ENCODE measurements at regions not wholly inside any gene's neighbourhood (a gene's known extent, or its start where the extent isn't known, plus 50 kb on each side); places are given as distances from the start of the nearest gene placed in this dataset.
"Not testable (repeated sequence)": the region's sequence is repeated elsewhere in the genome, so short reads cannot be mapped to it uniquely, and the experiment has no call there.

GRCh38 chr7:145781388-145781787 is 335.2 kb upstream of the CNTNAP2 start:
- H4K91ac ChIP-seq (ENCODE audit: insufficient read depth, low read depth, low read length); H2AK9ac ChIP-seq (replicated peaks; ENCODE audit: low read depth, low read length, poor library complexity); in situ Hi-C loops (cut with MboI; ENCODE audit: low sequenced_read_pairs); H2BK15ac ChIP-seq (ENCODE audit: low read depth, low read length); BruUV-seq (replicated peaks); H3K4me1 ChIP-seq (ENCODE audit: control insufficient read depth, insufficient read depth, low read length); H3K9ac ChIP-seq (ENCODE audit: low read depth, low read length); H3K36me3 ChIP-seq (ENCODE audit: control insufficient read depth, insufficient read depth, low read length); H2BK20ac ChIP-seq (ENCODE audit: low read depth, low read length); H3K9me3 ChIP-seq (ENCODE audit: control insufficient read depth, insufficient read depth, low read length); H3K4ac ChIP-seq (ENCODE audit: low read depth, low read length); H3K9me1 ChIP-seq (ENCODE audit: insufficient read depth, low read length); H2AFZ ChIP-seq (replicated peaks; ENCODE audit: low read length, poor library complexity); DNase-seq; H3K27ac ChIP-seq (ENCODE audit: insufficient read depth, low read length); H4K20me1 ChIP-seq (ENCODE audit: insufficient read depth, low read length); H2BK120ac ChIP-seq (ENCODE audit: low read depth, low read length); POLR2A ChIA-PET (ENCODE audit: unreplicated experiment); H3K27me3 ChIP-seq (ENCODE audit: control insufficient read depth, insufficient read depth, low read length); H3K56ac ChIP-seq (ENCODE audit: extremely low read depth, insufficient read depth, low read length); H4K8ac ChIP-seq (ENCODE audit: low read depth in 2 of 2, low read length in 2 of 2); ATAC-seq (ENCODE audit: low read depth); H4K5ac ChIP-seq (ENCODE audit: low read depth, low read length); dilution Hi-C loops (cut with HindIII; ENCODE audit: low sequenced_read_pairs, unreplicated experiment); H3K79me1 ChIP-seq (ENCODE audit: low read depth in 1 of 2, low read length in 2 of 2); H2BK5ac ChIP-seq (ENCODE audit: low read depth, low read length, poor library complexity, severe bottlenecking); H2AK5ac ChIP-seq (ENCODE audit: low read depth, low read length); H3K18ac ChIP-seq (ENCODE audit: low read depth, low read length); CTCF ChIA-PET; H3K4me3 ChIP-seq (ENCODE audit: insufficient read depth, low read depth, low read length); H3K14ac ChIP-seq (replicated peaks; ENCODE audit: low read depth, low read length); H3K23ac ChIP-seq (ENCODE audit: low read depth, low read length); intact Hi-C loops (cut with micrococcal nuclease); H3K4me2 ChIP-seq (ENCODE audit: low read depth, low read length): not testable (repeated sequence)
- no CpG with 5 or more reads among the region's 2 CpGs for WGBS, 2 experiments (ENCODE audit: extremely low coverage in 2 of 2, insufficient read length in 1 of 2)

Measured in IMR-90 (cell line).